GM12801 (cell line): ENCODE measurements at regions not wholly inside any gene's neighbourhood (a gene's known extent, or its start where the extent isn't known, plus 50 kb on each side); places are given as distances from the start of the nearest gene placed in this dataset.

Experiments used
- CTCF ChIP-seq: IDR thresholded peaks from one replicate; pipeline ENCODE4 v1.5.1; 2011; ENCODE audit warnings: control low read depth; ENCODE audit not compliant: insufficient read length; ENCODE audit errors: extremely low read depth

- no peak for TF ChIP-seq CTCF
These were observed 300.1 kb downstream of the MFSD1 start for GRCh38 chr3:159102001-159102400.

GRCh38 chr3:159112724-159113123 lies 310.9 kb downstream of the MFSD1 start:
- TF ChIP-seq CTCF, result no peak

- TF ChIP-seq CTCF, result no peak
These were observed 311.5 kb downstream of the MFSD1 start for GRCh38 chr3:159113221-159113875.

- no peak for TF ChIP-seq CTCF
These were observed 312.7 kb downstream of the MFSD1 start for GRCh38 chr3:159114582-159114981.

GRCh38 chr3:159123877-159124276 lies 322.0 kb downstream of the MFSD1 start:
- TF ChIP-seq CTCF, result no peak

- TF ChIP-seq CTCF, result no peak
These were observed 324.6 kb downstream of the MFSD1 start for GRCh38 chr3:159126261-159127020.

GRCh38 chr3:159127021-159127392 lies 325.2 kb downstream of the MFSD1 start:
- no peak for TF ChIP-seq CTCF
